GM12891 (cell line): ENCODE measurements at regions not wholly inside any gene's neighbourhood (a gene's known extent, or its start where the extent isn't known, plus 50 kb on each side); places are given as distances from the start of the nearest gene placed in this dataset.

Experiments used
- POLR2A ChIP-seq: IDR thresholded peaks from 2 replicates; pipeline ENCODE4 v1.6.1; 2011; ENCODE audit warnings: low read depth, low read length, control low read depth
- POLR2AphosphoS5 ChIP-seq: IDR thresholded peaks from 2 replicates; pipeline ENCODE4 v1.6.1; 2011; ENCODE audit warnings: low read depth, low read length, control low read depth
- POU2F2 ChIP-seq: IDR thresholded peaks from 2 replicates; pipeline ENCODE4 v1.6.1; 2011; ENCODE audit warnings: low read depth, mild to moderate bottlenecking, control low read depth, low read length, moderate library complexity
- SPI1 ChIP-seq: IDR thresholded peaks from 2 replicates; pipeline ENCODE4 v1.6.1; 2011; ENCODE audit warnings: low read depth, low read length, control low read depth
- TAF1 ChIP-seq: IDR thresholded peaks from 2 replicates; pipeline ENCODE4 v1.6.1; 2011; ENCODE audit warnings: low read depth, low read length, control low read depth

- TF ChIP-seq POLR2AphosphoS5 = no peak
- no peak for TF ChIP-seq POU2F2
- no peak for TF ChIP-seq POLR2A
- TF ChIP-seq TAF1 = no peak
- TF ChIP-seq SPI1 = no peak
These were observed 130.9 kb downstream of the DIRAS2 start for GRCh38 chr9:90511711-90512110.
